ENCODE measurements at regions not wholly inside any gene's neighbourhood (a gene's known extent, or its start where the extent isn't known, plus 50 kb on each side); places are given as distances from the start of the nearest gene placed in this dataset.

GRCh38 chr2:221289846-221290245 is 282.3 kb downstream of the EPHA4 start:
- H3K4me3 ChIP-seq, result no peak overlapping the region
- no peak overlapping the region for H3K27ac ChIP-seq
- no peaks in the 10 kb centered on the region for H3K36me3 ChIP-seq (replicated peaks in 1 of 2)
- no peak for DNase-seq
- H3K9me3 ChIP-seq (replicated peaks in 1 of 3), result no peaks in the 10 kb centered on the region
- H3K4me1 ChIP-seq (replicated peaks in 1 of 2), result no peaks in the 10 kb centered on the region
- intact Hi-C loops (cut with DNase I), result no loop called here
- TF ChIP-seq POLR2A (IDR thresholded peaks at IDR 0.05), result no peak
- TF ChIP-seq, protein P1, sequence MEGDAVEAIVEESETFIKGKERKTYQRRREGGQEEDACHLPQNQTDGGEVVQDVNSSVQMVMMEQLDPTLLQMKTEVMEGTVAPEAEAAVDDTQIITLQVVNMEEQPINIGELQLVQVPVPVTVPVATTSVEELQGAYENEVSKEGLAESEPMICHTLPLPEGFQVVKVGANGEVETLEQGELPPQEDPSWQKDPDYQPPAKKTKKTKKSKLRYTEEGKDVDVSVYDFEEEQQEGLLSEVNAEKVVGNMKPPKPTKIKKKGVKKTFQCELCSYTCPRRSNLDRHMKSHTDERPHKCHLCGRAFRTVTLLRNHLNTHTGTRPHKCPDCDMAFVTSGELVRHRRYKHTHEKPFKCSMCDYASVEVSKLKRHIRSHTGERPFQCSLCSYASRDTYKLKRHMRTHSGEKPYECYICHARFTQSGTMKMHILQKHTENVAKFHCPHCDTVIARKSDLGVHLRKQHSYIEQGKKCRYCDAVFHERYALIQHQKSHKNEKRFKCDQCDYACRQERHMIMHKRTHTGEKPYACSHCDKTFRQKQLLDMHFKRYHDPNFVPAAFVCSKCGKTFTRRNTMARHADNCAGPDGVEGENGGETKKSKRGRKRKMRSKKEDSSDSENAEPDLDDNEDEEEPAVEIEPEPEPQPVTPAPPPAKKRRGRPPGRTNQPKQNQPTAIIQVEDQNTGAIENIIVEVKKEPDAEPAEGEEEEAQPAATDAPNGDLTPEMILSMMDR (IDR thresholded peaks at IDR 0.05), result no peak
- no peaks in the 10 kb centered on the region for H3K27me3 ChIP-seq

GRCh38 chr2:221293949-221294742 is 278.0 kb downstream of the EPHA4 start:
- Histone ChIP-seq H3K9me3 (replicated peaks in 1 of 3) (no peaks in the 10 kb centered on the region), H3K4me1 (replicated peaks in 1 of 2) (no peaks in the 10 kb centered on the region), H3K36me3 (replicated peaks in 1 of 2) (no peaks in the 10 kb centered on the region), H3K27ac (no peak overlapping the region), H3K4me3 (no peak overlapping the region), H3K27me3 (no peaks in the 10 kb centered on the region)
- WGBS, 4 donors, result 81 to 88% (median 87%) methylated on average over 5 to 6 of the region's 6 CpGs
- TF ChIP-seq, protein P1 (IDR thresholded peaks at IDR 0.05), result no peak
- TF ChIP-seq POLR2A (IDR thresholded peaks at IDR 0.05), result no peak
- intact Hi-C loops (cut with DNase I), result no loop called here
- no peak for DNase-seq

GRCh38 chr2:221304916-221305315 is 267.2 kb downstream of the EPHA4 start:
- WGBS, 4 donors, result 75 to 89% (median 86%) methylated on average over 2 of the region's 2 CpGs
- no peak for DNase-seq
- intact Hi-C loops (cut with DNase I), result no loop called here
- TF ChIP-seq POLR2A (IDR thresholded peaks at IDR 0.05), result no peak
- TF ChIP-seq, protein P1 (IDR thresholded peaks at IDR 0.05), result no peak
- peaks cover 6% of the 10 kb centered on the region for H3K27me3 ChIP-seq
- no peaks in the 10 kb centered on the region for H3K4me1 ChIP-seq (replicated peaks in 1 of 2)
- no peaks in the 10 kb centered on the region for H3K9me3 ChIP-seq (replicated peaks in 1 of 3)
- no peaks in the 10 kb centered on the region for H3K36me3 ChIP-seq (replicated peaks in 1 of 2)
- H3K4me3 ChIP-seq, result no peak overlapping the region
- no peak overlapping the region for H3K27ac ChIP-seq

- H3K36me3 ChIP-seq (replicated peaks in 1 of 2), result no peaks in the 10 kb centered on the region
- WGBS, 4 donors, result 85 to 95% (median 90%) methylated on average over 4 of the region's 4 CpGs
- H3K27ac ChIP-seq, result no peak overlapping the region
- no peaks in the 10 kb centered on the region for H3K4me1 ChIP-seq (replicated peaks in 1 of 2)
- no peaks in the 10 kb centered on the region for H3K27me3 ChIP-seq
- H3K9me3 ChIP-seq (replicated peaks in 1 of 3), result no peaks in the 10 kb centered on the region
- TF ChIP-seq POLR2A (IDR thresholded peaks at IDR 0.05), result no peak
- H3K4me3 ChIP-seq, result no peak overlapping the region
- intact Hi-C loops (cut with DNase I), result no loop called here
- DNase-seq, result no peak
Measured at GRCh38 chr2:221308507-221309066, 263.5 kb downstream of the EPHA4 start.
